Stimulated activated CD4-positive, alpha-beta T cell treated with anti-CD3 and anti-CD28 coated beads, Interleukin-4, amount 100 ng/mL, for 48 hours (primary cell): ENCODE measurements at regions not wholly inside any gene's neighbourhood (a gene's known extent, or its start where the extent isn't known, plus 50 kb on each side); places are given as distances from the start of the nearest gene placed in this dataset.
"Not testable (repeated sequence)": the region's sequence is repeated elsewhere in the genome, so short reads cannot be mapped to it uniquely, and the experiment has no call there.

Source experiments
- DNase-seq, 2 donors: peaks; one replicate each; pipeline ENCODE4 v3.0.0-alpha.2; 2020; ENCODE audit warnings: low read depth in 2 of 2

- no peak for DNase-seq
Observed at GRCh38 chr7:149606826-149607225, 109.2 kb upstream of the ZNF746 start.

GRCh38 chr7:149605696-149606095 lies 108.1 kb upstream of the ZNF746 start:
- DNase-seq = no peak

DNA sequence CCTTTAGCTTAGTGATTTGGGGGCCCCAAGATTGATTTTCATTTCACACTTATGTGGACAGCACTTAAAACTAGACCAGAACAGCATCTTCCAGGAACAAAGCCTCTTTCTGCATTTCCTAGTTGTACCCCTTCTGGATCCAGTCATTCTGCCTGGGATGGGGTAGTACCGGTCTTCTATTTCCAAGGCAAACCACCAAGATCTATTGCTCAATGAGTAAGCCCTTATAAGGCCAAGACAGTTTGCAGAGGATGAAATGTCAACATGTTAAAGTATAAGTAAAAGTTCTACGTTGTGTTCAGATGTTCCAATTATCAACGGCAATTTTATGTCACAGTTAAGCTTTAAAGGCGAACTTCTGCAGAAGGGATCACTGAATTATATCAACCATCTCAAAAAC lies 106.9 kb upstream of the ZNF746 start:
- DNase-seq = no peak

- peak in 1 of 2 donors; percentile 22 for DNase-seq
Observed at GRCh38 chr7:149600669-149601330, 103.2 kb upstream of the ZNF746 start.

DNA sequence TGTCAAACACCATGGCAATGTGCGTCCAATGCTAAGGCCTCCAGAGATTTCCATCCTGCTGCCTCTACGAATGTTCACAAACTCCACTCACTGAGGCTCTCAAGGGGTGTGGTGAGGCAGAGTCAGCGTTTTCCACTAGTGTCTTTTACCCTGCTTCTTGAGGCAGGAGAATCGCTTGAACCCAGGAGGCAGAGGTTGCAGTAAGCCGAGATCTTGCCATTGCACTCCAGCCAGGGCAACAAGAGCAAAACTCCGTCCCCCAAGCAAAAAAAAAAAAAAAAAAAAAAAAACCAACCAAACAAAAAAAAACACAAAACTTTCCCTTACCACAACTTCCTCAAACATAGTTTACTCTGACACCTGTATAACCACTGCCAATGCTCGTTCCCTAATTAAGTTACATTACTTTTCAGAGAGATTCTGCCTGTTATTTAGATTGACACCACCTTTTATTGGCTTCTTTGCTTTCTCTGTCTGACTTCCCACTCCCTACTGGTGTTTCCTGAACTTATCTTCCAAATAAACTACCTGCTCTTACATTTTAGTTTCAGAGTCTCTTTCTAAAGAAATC lies 102.1 kb upstream of the ZNF746 start:
- no peak for DNase-seq

- no peak for DNase-seq
Observed at GRCh38 chr7:149598721-149599308, 101.2 kb upstream of the ZNF746 start.

DNA sequence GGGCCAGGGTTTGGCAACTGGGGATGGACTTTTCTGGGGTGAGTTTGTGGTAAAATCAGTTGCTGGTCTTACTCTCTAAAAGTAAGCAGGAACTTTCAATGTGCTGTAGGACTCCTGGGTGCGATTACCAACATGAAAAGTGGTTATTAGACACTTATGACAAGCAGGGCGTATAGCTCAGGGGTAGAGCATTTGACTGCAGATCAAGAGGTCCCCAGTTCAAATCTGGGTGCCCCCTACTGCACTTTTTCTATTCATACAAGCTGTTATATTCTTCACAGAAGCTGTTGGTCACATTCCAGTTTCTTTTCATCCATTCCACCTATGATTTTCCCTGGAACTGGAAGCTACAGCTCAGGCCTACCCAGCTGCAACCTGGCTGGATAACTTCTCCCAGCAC lies 100.2 kb upstream of the ZNF746 start:
- not testable (repeated sequence) for DNase-seq

DNA sequence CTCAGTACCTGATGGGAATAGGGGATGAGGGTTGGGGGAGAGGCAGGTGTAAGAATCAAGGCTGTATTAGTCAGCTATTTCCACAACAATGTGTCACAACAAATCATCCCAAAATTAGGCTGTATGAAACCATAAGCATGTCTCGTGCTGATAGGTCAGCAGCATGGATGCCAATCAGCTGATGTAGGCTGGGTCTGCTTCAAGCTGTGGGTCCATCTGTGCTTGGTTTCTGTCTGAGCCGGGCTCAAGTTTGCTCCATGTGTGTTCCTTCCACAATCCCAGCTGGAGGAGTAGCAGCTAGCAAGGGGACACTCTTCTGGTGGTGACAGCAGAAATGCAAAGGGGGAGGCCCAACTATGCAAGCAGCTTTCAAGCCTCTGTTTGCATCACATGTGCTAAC lies 97.9 kb upstream of the ZNF746 start:
- DNase-seq = no peak

DNA sequence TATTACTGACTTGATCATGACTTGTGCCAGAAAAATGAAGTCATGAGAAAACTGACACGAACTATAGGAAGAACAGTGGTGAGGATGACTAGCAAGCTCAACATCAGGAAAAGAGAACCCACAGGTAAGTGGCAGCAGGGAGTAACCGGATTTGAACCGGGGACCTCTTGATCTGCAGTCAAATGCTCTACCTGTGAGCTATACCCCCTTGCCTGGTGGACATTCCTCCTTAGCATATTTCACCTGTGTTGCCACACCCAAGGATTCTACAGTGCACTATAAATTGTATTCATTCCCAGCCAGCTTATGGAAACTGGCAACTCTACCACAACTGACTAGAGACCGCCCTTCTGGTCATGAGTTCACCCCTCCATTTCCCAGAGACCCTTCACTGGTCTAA lies 97.5 kb upstream of the ZNF746 start:
- no peak for DNase-seq

- no peak for DNase-seq
Observed at GRCh38 chr7:149588930-149589329, 91.3 kb upstream of the ZNF746 start.

DNA sequence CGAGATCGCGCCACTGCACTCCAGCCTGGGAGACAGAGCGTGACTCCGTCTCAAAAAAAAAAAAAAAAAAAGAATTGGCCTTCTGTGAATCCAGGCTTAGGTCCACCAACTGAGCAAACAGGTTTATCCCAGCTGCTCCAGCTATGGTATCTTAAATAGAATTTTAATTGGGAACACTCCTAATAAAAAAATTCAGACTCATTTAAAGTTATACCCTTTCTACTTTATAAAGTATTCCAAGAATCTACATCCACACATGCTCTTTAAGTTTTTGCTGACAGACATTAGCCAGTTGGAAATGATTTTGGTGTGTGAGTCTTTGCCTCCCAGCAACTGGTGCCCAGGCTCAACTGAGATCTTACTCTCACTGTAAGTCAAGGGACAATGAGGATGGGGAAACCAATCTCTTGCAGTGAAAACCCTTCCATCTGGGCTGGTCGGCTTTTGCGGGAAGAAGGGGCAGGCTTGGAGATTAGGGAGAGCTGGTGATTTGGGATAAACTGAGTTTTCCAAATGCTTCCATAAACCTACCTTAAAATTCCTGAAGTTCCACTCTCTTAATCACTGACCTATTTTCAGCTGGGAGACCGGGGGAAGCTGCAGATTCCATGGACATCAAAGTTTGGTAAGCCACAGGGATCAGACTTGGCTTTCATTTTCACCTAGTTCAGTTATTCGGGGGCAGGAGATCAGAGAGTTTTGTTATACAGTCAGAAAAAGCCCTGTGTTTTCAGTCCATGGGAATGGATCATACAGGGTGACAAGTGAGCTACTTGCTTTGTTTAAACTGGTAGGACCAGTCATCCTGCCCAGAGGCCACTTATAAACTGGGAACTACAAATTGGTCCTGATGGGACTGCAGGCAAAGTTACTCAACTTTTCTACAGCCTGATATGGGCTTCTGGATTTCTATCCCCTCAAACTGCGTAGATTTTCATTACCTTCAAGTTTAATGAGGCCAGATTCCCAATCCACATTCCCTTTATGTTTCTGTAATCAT lies 89.3 kb upstream of the ZNF746 start:
- no peak for DNase-seq

DNA sequence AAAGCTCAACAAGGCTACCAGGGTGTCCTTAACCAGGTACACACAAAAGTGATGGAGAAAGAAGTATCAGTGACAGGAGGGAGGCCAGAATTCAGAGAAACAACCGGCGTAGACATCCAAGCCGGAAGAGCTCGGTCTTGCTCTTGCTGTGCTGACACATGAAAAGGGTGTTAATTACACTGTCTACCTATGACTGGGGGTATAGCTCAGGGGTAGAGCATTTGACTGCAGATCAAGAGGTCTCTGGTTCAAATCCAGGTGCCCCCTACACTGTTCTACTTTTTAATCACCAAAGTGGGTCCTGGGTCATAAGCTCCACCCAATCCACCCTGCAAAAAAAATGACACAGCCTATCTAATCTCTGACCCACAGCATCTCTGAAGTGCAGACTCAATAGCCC lies 86.9 kb upstream of the ZNF746 start:
- no peak for DNase-seq

GRCh38 chr7:149584009-149584408 lies 86.4 kb upstream of the ZNF746 start:
- DNase-seq = no peak

- DNase-seq = no peak
Observed at GRCh38 chr7:149580328-149580727, 82.7 kb upstream of the ZNF746 start.

DNA sequence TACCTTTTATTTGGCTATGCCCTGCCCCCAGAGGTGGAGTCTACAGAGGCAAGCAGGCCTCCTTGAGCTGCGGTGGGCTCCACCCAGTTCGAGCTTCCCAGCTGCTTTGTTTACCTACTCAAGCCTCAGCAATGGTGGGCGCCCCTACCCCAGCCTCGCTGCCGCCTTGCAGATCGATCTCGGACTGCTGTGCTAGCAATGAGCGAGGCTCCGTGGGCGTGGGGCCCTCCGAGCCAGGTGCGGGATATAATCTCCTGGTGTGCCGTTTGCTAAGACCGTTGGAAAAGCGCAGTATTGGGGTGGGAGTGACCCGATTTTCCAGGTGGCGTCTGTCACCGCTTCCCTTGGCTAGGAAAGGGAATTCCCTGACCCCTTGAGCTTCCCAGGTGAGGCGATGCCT lies 81.8 kb upstream of the ZNF746 start:
- DNase-seq = not testable (repeated sequence)

- DNase-seq = not testable (repeated sequence)
Observed at GRCh38 chr7:149574428-149574827, 76.8 kb upstream of the ZNF746 start.

GRCh38 chr7:149573519-149573918 lies 75.9 kb upstream of the ZNF746 start:
- no peak for DNase-seq

- DNase-seq = not testable (repeated sequence)
Observed at GRCh38 chr7:149572920-149573319, 75.3 kb upstream of the ZNF746 start.

GRCh38 chr7:149570784-149571183 lies 73.2 kb upstream of the ZNF746 start:
- DNase-seq = no peak

GRCh38 chr7:149569726-149570422 lies 72.3 kb upstream of the ZNF746 start:
- no peak for DNase-seq

DNA sequence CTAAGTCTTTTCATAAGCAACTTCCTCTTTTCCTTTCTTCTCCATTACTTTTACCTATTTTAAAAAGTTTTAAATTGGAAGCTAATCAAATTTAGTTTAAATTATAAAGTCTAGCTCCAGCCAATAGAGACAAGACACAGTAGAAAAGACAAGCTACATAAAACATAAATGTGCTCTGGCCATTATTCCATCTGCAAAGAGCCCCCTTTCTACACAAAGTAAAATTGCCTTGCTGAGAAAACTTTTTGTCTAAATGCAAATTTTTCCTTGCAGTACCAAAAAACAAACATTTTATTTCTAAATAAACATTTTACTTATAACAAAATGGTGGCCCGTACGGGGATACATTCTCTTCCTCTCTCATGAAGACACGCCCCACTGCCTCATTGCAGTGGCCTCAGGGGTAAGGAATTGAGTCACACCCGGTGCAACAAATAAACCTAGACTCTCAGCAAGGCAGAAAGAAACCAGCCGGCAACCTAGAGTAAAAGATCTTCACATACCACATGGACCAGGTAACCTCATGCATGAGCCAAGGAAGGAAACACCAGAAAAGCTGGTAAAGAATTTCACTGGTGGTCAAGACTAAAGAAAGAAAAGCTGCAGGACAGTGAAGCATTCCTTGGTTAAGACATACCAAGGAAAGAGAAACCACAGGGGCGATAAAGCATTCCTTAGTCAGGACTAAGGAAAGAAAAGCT lies 71.6 kb upstream of the ZNF746 start:
- no peak for DNase-seq
